Stimulated activated CD4-positive, alpha-beta T cell treated with anti-CD3 and anti-CD28 coated beads, Interleukin-12 subunit alpha, Interleukin-12 subunit beta, amount 100 ng/mL, for 24 hours (primary cell): ENCODE measurements at regions not wholly inside any gene's neighbourhood (a gene's known extent, or its start where the extent isn't known, plus 50 kb on each side); places are given as distances from the start of the nearest gene placed in this dataset.
"Not testable (repeated sequence)": the region's sequence is repeated elsewhere in the genome, so short reads cannot be mapped to it uniquely, and the experiment has no call there.

Source experiments
- DNase-seq, 2 experiments: peaks; one replicate each; pipeline ENCODE4 v3.0.0-alpha.2; 2020; ENCODE audit warnings: low read depth in 2 of 2

GRCh38 chr15:23850666-23851065 is 163.6 kb upstream of the NDN start:
- no peak for DNase-seq

GRCh38 chr15:23851921-23852320 is 164.8 kb upstream of the NDN start:
- DNase-seq: no peak

- DNase-seq: no peak
Measured at GRCh38 chr15:23853286-23853685, 166.2 kb upstream of the NDN start.

DNA sequence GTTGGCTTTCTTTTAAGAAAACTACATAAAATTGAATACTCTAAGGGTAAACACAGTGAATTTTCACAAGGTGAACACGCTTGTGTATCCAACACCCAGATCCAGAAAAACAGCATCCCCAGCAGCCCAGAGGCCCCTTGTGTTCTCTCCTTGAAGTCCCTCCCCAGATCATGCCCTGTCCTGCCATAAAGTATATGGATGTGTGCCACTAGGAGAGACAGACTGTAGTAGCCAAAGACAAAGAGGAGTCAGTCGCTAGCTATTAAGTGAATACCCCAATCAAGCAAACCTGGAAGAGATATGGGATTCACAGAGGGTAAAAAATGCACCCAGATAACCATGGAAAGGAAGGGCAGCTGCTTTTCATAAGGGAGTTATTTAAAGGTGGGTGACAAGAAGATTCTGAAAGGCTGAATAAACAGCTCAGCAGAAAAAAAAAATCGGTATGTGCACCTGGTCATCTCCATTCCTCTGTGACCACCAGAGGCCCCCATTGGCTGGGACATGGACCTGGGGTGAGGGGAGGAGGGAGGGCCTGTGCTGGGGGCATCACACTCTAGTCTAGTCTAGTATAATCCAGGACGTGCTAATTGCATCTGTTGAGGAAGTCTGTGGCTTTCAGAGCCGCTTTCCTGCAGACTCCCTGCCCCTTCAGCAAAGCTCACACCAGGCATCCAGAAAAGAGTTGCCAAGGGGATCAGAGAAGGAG is 167.3 kb upstream of the NDN start:
- DNase-seq: no peak

DNA sequence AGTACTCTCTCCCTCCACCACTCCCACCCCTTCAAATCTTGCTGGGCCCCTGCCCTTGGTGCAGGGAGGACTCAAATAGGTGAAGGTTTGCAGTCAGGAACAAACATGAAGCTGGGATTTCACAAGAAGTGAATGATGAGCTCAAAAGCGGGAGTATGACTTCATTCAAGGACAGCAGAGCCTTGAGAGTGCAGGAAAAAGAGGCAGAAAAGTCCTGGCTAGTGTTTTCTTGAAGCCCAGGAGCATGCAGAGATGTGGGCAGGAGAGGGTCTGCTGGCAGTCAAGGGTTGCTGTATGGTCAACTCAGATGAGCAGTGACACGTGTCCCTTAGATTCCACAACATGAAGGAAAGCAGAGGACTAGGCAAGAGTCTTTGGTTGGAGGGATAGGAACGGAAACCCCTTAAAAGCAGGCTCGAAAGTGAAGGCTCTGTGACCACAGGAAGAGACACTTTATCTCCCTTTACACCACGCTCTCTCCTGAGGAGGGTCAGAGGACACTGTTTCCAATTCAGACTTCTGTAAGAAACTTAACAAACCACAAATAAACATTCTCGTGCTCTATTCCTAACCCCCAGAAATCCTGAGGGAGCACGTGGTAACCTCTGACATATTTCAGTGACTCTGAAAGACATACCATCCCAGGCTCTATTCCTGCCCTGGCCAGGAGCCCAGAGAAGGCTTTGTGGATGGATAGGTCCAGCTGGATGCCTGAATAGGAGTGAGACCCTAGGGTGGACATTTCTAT is 168.0 kb upstream of the NDN start:
- no peak for DNase-seq

GRCh38 chr15:23855947-23856346 is 168.8 kb upstream of the NDN start:
- no peak for DNase-seq

- DNase-seq: no peak
Measured at GRCh38 chr15:23857028-23857641, 170.0 kb upstream of the NDN start.

- DNase-seq: no peak
Measured at GRCh38 chr15:23859008-23859407, 171.9 kb upstream of the NDN start.

DNA sequence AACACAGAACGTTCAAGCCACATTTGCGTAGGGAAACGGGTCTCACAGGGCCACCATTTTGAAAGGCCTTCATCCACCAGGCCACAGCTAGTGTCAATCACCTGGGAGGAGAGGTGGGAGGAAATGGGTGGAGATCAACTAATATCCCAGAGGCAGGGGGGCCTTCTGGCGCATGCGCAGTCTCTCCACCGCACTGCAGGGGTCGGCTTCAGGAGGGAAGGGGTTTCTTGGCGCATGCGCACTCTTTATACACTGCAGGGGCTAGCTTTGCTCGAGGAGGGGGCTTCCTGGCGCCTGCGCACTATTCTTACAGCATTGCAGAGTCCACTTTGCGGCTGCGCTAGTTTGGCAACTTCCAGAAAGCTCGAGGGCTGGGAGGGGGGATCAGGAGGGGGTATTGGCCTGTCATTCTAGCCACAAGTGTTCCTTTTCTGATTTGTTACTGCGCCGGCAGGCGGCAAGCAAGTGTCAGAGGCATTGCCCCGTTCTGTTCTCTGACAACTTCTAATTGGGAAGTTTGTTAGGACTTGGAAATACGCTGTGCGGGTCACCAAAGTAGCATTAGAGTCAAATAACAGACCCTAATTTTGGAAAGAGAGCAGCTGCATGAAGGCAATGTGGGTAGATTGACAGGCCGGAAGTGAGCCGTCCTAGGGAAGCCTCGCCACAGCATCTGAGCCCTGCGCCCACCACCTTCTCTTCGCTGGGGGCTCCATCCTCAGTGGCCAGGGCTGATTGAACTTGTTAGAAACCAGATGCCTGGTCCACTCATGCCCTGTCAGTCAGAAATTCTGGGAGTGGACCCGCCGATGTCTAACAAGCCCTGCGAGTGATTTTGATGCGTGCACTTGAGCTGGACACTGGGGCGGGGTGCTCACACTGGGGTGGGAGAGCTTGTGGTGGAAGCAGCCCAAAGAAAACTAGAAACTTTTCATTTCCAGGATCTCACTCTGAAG is 173.5 kb upstream of the NDN start:
- no peak for DNase-seq

- no peak for DNase-seq
Measured at GRCh38 chr15:23866832-23867231, 179.7 kb upstream of the NDN start.

DNA sequence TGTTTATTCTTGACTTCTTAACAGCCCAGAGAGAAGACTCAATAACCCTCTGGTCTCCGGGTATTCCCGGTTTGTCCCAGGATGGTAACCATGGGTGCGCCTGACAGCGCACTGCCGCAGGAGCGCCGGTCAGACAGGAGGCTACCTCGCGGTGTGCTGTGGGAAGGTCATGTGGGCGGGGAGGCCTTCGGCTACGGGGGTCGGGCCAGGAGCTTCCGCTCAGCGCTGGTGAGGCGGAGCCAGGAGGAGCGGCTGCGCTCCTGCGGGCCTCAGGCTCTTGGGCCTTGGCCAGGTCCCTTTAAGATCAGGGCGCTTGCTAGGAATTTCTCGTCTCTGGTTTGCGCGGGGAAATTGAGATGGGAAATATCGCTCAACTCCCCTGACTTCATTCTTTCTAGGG is 182.3 kb upstream of the NDN start:
- DNase-seq: no peak

DNA sequence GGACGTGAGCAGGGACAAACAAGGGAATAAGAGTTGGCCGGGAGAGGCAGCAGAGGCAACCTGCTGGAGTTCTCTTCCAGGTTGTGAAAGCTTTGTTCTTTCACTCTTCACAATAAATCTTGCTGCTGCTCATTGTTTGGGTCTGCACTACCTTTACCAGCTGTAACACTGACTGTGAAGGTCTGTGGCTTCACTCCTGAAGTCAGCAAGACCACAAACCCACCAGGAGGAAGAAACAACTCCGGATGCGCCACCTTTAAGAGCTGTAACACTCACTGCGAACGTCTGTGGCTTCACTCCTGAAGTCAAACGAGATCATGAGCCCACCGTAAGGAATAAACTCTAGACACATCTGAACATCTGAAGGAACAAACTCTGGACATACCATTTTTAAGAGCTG is 186.5 kb upstream of the NDN start:
- DNase-seq: not testable (repeated sequence)

DNA sequence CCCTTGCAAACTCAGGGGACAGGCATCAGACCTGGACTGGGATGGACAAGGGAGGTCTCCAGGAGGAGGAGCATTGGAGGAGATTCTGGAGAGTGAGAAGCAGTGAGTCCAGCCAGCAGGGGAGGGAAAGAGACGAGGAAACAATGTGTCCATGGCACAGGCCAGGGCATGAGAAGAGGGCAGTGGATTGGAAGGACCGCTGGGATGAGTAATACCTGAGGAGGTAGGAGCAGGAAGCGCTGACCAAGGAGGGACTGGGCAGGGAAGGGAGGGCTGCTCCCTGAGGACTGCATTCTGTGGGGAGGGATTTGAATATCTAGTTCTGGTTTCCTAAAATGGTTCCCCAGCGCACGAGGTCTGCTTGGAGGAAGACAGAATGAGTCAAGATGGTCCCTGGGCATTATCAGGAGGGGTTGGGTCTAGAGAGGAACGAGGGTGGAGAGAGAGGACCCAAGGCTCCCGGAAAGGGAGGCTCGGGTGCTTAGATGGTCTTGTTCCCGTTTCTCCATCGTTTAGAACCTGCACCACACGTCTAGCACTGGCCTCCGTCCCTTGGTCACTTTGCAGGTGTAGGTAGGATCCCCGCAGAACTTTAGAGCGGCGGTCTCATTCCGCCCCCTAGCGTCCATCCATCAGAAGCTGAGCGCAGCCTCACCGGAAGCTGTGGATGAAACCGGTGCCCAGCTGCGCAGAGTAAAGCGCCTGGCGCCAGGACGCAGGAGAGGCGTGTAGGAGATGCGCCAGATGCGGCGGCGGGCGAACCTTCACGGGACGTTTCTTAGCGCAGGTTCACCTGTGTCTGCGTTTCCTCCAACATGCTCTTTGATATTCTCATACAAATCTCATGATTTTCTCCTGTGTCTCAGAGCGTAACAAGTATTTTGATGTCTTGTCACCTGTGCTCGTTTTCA is 190.7 kb upstream of the NDN start:
- peak in 1 of 2 experiments; percentile 34 for DNase-seq

DNA sequence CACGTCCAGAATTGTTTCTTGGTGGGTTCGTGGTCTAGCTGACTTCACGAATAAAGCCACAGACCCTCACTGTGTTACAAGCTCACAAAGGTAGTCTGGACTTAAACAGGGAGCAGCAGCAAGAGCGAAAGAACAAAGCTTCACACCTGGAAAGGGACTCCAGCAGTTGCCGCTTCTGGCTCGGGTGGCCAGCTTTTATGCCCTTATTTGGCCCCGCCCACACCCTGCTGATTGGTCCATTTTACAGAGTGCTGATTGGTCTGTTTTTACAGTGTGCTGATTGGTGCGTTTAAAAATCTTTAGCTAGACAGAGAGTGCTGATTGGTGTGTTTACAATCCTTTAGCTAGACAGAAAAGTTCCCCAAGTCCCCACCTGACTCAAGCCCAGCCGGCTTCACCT is 194.2 kb upstream of the NDN start:
- no peak for DNase-seq

GRCh38 chr15:23890218-23890617 is 203.1 kb upstream of the NDN start:
- DNase-seq: no peak

GRCh38 chr15:23897091-23897490 is 210.0 kb upstream of the NDN start:
- DNase-seq: no peak

- DNase-seq: no peak
Measured at GRCh38 chr15:23897531-23897930, 210.4 kb upstream of the NDN start.

DNA sequence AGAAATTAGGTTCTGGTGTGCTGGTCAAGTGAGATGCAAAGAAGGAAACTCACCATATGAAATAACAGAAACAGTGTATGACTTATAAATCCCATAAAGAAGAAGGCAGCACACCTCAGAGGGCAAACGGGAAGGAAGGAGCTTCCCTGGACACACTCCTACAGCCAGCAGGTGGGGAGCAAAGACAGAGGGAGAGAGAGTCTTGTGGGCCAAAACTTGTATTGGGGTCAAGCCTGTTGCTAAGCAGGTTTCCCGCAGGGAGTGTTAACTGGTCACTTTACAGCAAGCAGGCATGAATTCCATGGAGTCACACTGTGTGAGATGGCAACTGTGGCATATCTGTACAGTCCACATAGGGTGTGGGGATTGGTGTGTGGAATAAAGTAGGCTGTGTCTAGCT is 222.9 kb upstream of the NDN start:
- no peak for DNase-seq

DNA sequence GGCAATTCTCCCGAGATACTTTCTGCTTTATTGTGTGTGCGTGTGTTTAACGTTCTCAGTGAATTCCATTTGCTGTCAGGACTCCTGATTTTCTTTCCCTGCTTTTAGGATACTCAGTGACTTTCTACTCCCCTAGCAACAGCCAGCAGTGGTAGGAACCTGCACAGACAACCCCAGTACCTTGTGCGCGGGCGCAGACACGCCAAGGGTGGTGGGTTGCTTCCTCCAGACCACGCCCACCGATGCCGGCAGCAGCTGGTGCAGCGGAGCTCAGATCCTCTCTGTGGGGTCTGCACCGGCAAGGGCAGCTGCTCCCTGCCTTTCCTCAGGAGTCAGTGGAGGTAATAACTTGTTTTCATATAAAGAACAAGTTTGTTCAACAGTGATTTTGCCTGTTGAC is 225.1 kb upstream of the NDN start:
- no peak for DNase-seq

DNA sequence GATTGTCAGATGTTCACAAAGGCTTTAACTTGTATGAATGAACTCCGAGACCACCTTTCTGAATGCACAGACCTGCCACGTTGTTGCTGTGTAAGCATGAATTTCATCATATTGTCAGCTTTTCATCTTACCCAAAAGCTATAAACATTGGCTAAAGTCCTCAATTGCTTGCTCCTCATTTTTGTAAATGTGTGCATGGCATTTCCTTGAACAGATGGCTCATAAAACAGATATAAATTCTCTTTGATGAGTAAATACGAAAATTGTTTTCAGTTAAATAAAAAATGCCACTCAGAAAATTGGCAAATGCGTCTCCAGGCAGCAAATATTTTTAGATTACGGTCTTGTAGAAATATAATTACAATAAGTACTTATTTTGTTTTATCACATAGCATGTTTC is 226.0 kb upstream of the NDN start:
- no peak for DNase-seq

- DNase-seq: no peak
Measured at GRCh38 chr15:23913635-23914034, 226.5 kb upstream of the NDN start.
